Uterus (tissue), 2 donors: ENCODE measurements at regions not wholly inside any gene's neighbourhood (a gene's known extent, or its start where the extent isn't known, plus 50 kb on each side); places are given as distances from the start of the nearest gene placed in this dataset.

Experiments
- CTCF ChIP-seq, 4 experiments: fragments of 200-600 bp in 2 of 4; fragments of 450-650 bp in 2 of 4; sonication (generic) in 2 of 4; IDR thresholded peaks; one replicate each; pipeline ENCODE4 v1.5.1; 2016 to 2019; ENCODE audit warnings: antibody characterized with exemption in 4 of 4, mild to moderate bottlenecking in 2 of 4, moderate library complexity in 1 of 4
- POLR2A ChIP-seq, 2 donors: fragments of 450-650 bp; IDR thresholded peaks; one replicate each; pipeline ENCODE4 v1.6.1; 2016; ENCODE audit warnings: antibody characterized with exemption in 2 of 2, mild to moderate bottlenecking in 1 of 2, moderate library complexity in 1 of 2

GRCh38 chr4:77505958-77506319 is 99.7 kb upstream of the CXCL13 start:
- no peak for TF ChIP-seq CTCF (IDR thresholded peaks at IDR 0.05)
- TF ChIP-seq POLR2A (IDR thresholded peaks at IDR 0.05), result no peak
